OCI-LY1 (cell line): ENCODE measurements at regions not wholly inside any gene's neighbourhood (a gene's known extent, or its start where the extent isn't known, plus 50 kb on each side); places are given as distances from the start of the nearest gene placed in this dataset.

Experiments used
- H2AFZ ChIP-seq: fragments of 200-600 bp; sonication (generic), shearing (Covaris generic); 2 replicates; pipeline ENCODE4 v1.6.0; 2014; ENCODE audit warnings: antibody characterized with exemption, mild to moderate bottlenecking, low read length
- H3F3A ChIP-seq: fragments of 200-600 bp; sonication (generic), shearing (Covaris generic); 2 replicates; pipeline ENCODE4 v1.6.0; 2014; ENCODE audit warnings: mild to moderate bottlenecking, antibody characterized with exemption, low read length, moderate library complexity; ENCODE audit not compliant: insufficient read depth
- H3K27ac ChIP-seq: fragments of 200-600 bp; sonication (generic); 2 replicates; pipeline ENCODE4 v1.5.1; 2014; ENCODE audit warnings: low read length, mixed run types, mild to moderate bottlenecking, low read depth; ENCODE audit not compliant: poor library complexity, severe bottlenecking
- H3K27me3 ChIP-seq: fragments of 200-600 bp; sonication (generic); 2 replicates; pipeline ENCODE4 v1.6.0; 2014; ENCODE audit warnings: antibody characterized with exemption, mild to moderate bottlenecking, low read length, moderate library complexity; ENCODE audit not compliant: insufficient read depth
- H3K36me3 ChIP-seq: fragments of 200-600 bp; sonication (generic); 2 replicates; pipeline ENCODE4 v1.6.1; 2014; ENCODE audit warnings: mild to moderate bottlenecking, antibody characterized with exemption, low read length, moderate library complexity, mixed read lengths; ENCODE audit not compliant: insufficient read depth
- H3K4me1 ChIP-seq: fragments of 200-600 bp; sonication (generic); 2 replicates; pipeline ENCODE4 v1.5.1; 2014; ENCODE audit warnings: mild to moderate bottlenecking, low read length, moderate library complexity; ENCODE audit not compliant: insufficient read depth, severe bottlenecking
- H3K4me2 ChIP-seq: fragments of 200-600 bp; sonication (generic), shearing (Covaris generic); 2 replicates; pipeline ENCODE4 v1.6.1; 2014; ENCODE audit warnings: low read length
- H3K4me3 ChIP-seq: fragments of 200-600 bp; sonication (generic); 2 replicates; pipeline ENCODE4 v1.5.1; 2014; ENCODE audit warnings: low read length, low read depth, mild to moderate bottlenecking, mixed read lengths; ENCODE audit not compliant: poor library complexity, severe bottlenecking
- H3K79me2 ChIP-seq: fragments of 200-600 bp; shearing (Covaris generic); 2 replicates; pipeline ENCODE4 v1.6.1; 2016; ENCODE audit warnings: mixed run types, low read length, mixed read lengths; ENCODE audit not compliant: insufficient read depth
- H3K9ac ChIP-seq: fragments of 200-600 bp; sonication (generic), shearing (Covaris generic); 2 replicates; pipeline ENCODE4 v1.6.1; 2014; ENCODE audit warnings: mild to moderate bottlenecking, low read length, mixed read lengths
- H3K9me2 ChIP-seq: fragments of 200-600 bp; sonication (generic), shearing (Covaris generic); 2 replicates; pipeline ENCODE4 v1.6.1; 2014; ENCODE audit warnings: low read depth, mild to moderate bottlenecking, low read length, mixed read lengths
- H3K9me3 ChIP-seq: fragments of 200-600 bp; shearing (Covaris generic); 2 replicates; pipeline ENCODE4 v1.6.1; 2014; ENCODE audit warnings: low read length, mixed read lengths
- H4K20me1 ChIP-seq: fragments of 200-600 bp; sonication (generic), shearing (Covaris generic); 2 replicates; pipeline ENCODE4 v1.6.0; 2016; ENCODE audit warnings: mild to moderate bottlenecking, low read length; ENCODE audit not compliant: insufficient read depth
- EZH2 ChIP-seq: fragments of 200-600 bp; sonication (generic), shearing (Covaris generic); IDR thresholded peaks from 2 replicates; pipeline ENCODE4 v1.8.0; 2017; ENCODE audit warnings: borderline replicate concordance, mixed run types, mild to moderate bottlenecking, antibody characterized with exemption, low read length, moderate library complexity, mixed read lengths
- TF ChIP-seq, protein P1 (sequence below): fragments of 200-600 bp; sonication (generic), shearing (Covaris generic); IDR thresholded peaks from 2 replicates; pipeline ENCODE4 v1.5.1; 2017; ENCODE audit warnings: mild to moderate bottlenecking, antibody characterized with exemption, low read length, moderate library complexity, mixed read lengths

DNA sequence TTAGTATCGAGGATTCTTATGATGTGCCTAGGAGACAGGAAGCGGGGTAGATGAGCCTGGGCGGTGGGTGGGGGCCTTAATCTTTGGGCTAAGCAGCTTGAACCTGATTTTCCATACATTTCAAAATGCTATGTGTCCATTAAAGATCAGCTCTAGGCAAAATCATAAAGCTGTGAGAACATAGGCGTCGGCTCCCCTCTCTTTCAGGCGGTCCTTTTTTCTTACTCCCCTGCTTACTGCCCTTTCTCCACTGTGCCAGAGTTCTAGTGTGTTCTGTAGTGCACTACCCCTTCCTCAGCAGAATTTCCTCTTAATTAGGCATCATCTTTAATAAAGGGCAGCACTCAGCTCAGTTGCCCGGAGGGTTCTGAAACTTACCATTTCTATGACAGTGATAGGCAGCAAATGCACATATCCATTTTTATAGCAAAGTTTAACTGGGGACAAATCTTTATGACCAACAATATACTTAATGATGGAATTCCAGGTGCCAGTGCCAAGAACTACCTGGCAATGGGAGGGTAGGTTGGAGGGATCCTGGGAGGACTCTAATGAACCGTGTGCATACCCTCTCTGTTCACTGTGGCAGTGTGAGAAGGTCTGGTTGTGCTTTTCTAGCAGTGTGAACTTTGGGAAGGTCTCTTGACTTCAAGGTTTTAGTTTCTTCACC, 404.5 kb upstream of the TPM1 start:
- H4K20me1 ChIP-seq, result no peaks in the 10 kb centered on the region
- no peaks in the 10 kb centered on the region for H3K79me2 ChIP-seq
- H3K4me2 ChIP-seq, result no peak overlapping the region
- H3K4me3 ChIP-seq, result no peak overlapping the region
- H3K36me3 ChIP-seq, result no peaks in the 10 kb centered on the region
- no peaks in the 10 kb centered on the region for H3K4me1 ChIP-seq
- no peak overlapping the region for H2AFZ ChIP-seq
- no peaks in the 10 kb centered on the region for H3K9me3 ChIP-seq
- H3K27me3 ChIP-seq, result no peaks in the 10 kb centered on the region
- H3K9ac ChIP-seq, result no peak overlapping the region
- no peak for TF ChIP-seq EZH2
- TF ChIP-seq, protein P1, sequence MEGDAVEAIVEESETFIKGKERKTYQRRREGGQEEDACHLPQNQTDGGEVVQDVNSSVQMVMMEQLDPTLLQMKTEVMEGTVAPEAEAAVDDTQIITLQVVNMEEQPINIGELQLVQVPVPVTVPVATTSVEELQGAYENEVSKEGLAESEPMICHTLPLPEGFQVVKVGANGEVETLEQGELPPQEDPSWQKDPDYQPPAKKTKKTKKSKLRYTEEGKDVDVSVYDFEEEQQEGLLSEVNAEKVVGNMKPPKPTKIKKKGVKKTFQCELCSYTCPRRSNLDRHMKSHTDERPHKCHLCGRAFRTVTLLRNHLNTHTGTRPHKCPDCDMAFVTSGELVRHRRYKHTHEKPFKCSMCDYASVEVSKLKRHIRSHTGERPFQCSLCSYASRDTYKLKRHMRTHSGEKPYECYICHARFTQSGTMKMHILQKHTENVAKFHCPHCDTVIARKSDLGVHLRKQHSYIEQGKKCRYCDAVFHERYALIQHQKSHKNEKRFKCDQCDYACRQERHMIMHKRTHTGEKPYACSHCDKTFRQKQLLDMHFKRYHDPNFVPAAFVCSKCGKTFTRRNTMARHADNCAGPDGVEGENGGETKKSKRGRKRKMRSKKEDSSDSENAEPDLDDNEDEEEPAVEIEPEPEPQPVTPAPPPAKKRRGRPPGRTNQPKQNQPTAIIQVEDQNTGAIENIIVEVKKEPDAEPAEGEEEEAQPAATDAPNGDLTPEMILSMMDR, result no peak
- no peaks in the 10 kb centered on the region for H3F3A ChIP-seq
- no peak overlapping the region for H3K27ac ChIP-seq
- H3K9me2 ChIP-seq, result no peaks in the 10 kb centered on the region

DNA sequence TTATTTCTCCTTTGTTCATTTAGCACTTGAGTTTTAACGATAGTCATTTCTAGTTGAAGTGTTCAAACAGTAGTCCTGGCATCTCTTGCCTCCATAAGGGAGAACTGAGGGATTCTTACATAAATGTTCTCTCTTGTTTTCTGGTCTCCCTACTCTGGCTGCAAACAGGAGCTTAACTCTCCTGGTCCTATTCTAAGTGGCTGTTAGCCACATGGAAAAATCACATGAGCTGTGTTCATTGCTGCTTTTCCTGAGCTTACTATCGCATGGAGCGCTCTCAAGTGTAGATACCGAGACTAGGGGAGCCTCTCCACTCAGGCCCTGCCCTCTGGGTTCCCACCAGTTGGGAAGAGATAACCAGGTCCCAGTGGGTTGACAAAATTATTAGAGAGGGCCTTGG, 403.1 kb upstream of the TPM1 start:
- Histone ChIP-seq H3K4me3 (no peak overlapping the region), H3F3A (no peaks in the 10 kb centered on the region), H3K4me2 (no peak overlapping the region), H3K9me3 (no peaks in the 10 kb centered on the region), H3K27ac (no peak overlapping the region), H3K36me3 (no peaks in the 10 kb centered on the region), H3K27me3 (no peaks in the 10 kb centered on the region), H4K20me1 (no peaks in the 10 kb centered on the region), H2AFZ (no peak overlapping the region), H3K4me1 (no peaks in the 10 kb centered on the region), H3K9me2 (no peaks in the 10 kb centered on the region), H3K79me2 (no peaks in the 10 kb centered on the region), H3K9ac (no peak overlapping the region)
- TF ChIP-seq, protein P1, result no peak
- no peak for TF ChIP-seq EZH2

DNA sequence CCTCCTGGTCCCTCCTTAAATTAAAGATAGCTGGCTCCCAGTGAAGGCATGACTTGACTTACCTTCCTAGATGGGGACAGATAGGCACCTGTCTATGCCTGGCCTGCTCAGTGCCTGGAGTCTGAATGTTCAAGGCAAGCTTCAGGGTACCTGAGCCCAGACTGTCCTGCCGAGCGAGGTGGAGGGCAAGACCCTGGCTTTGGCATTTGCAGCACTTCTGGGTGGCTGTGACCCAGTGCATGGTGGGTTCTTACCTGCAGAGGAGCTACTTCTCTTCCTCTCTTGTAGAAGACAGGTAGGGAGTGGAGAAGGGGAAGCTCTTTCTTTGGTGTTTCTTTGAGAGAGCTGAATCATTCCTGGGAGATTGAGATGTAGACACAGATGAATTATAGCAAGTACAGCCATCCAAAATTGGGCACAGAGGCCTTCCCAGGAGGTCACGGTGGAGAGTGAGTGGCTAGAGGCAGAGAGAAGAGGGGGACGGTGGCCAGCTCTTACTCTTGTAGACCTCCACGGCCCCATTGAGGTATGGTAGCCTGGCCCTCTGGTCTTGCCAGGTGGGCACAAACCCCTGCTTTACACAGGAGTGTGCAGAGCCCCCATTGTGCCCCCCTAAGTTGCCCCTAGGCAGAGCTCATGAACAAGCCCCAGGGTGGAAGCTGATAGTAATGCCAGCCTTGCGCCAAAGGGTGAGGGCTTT, 402.5 kb upstream of the TPM1 start:
- Histone ChIP-seq H4K20me1 (no peaks in the 10 kb centered on the region), H3K9ac (no peak overlapping the region), H3F3A (no peaks in the 10 kb centered on the region), H3K4me3 (no peak overlapping the region), H2AFZ (no peak overlapping the region), H3K27ac (no peak overlapping the region), H3K9me2 (no peaks in the 10 kb centered on the region), H3K4me1 (no peaks in the 10 kb centered on the region), H3K36me3 (no peaks in the 10 kb centered on the region), H3K9me3 (no peaks in the 10 kb centered on the region), H3K79me2 (no peaks in the 10 kb centered on the region), H3K27me3 (no peaks in the 10 kb centered on the region), H3K4me2 (no peak overlapping the region)
- TF ChIP-seq EZH2, result no peak
- TF ChIP-seq, protein P1, result no peak
